ENCODE measurements at regions not wholly inside any gene's neighbourhood (a gene's known extent, or its start where the extent isn't known, plus 50 kb on each side); places are given as distances from the start of the nearest gene placed in this dataset.

- TF ChIP-seq CTCF (IDR thresholded peaks at IDR 0.05) (no peak), POLR2AphosphoS5 (IDR thresholded peaks at IDR 0.05) (no peak)
Measured at GRCh38 chr11:16468735-16469453, 112.5 kb upstream of the SOX6 start.
